ENCODE measurements at regions not wholly inside any gene's neighbourhood (a gene's known extent, or its start where the extent isn't known, plus 50 kb on each side); places are given as distances from the start of the nearest gene placed in this dataset.
"Not testable (repeated sequence)": the region's sequence is repeated elsewhere in the genome, so short reads cannot be mapped to it uniquely, and the experiment has no call there.

- TF ChIP-seq, protein P1, sequence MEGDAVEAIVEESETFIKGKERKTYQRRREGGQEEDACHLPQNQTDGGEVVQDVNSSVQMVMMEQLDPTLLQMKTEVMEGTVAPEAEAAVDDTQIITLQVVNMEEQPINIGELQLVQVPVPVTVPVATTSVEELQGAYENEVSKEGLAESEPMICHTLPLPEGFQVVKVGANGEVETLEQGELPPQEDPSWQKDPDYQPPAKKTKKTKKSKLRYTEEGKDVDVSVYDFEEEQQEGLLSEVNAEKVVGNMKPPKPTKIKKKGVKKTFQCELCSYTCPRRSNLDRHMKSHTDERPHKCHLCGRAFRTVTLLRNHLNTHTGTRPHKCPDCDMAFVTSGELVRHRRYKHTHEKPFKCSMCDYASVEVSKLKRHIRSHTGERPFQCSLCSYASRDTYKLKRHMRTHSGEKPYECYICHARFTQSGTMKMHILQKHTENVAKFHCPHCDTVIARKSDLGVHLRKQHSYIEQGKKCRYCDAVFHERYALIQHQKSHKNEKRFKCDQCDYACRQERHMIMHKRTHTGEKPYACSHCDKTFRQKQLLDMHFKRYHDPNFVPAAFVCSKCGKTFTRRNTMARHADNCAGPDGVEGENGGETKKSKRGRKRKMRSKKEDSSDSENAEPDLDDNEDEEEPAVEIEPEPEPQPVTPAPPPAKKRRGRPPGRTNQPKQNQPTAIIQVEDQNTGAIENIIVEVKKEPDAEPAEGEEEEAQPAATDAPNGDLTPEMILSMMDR (conservative IDR thresholded peaks at IDR 0.05; ENCODE audit: low read depth, low read length) = peak; percentile 85
- DNase-seq (ENCODE audit: low read depth) = peak; percentile 98
- no peak overlapping the region for H3K4me3 ChIP-seq (ENCODE audit: low read depth, low read length)
Measured at GRCh38 chr6:3977875-3978711, 100.8 kb downstream of the FAM217A start.

DNA sequence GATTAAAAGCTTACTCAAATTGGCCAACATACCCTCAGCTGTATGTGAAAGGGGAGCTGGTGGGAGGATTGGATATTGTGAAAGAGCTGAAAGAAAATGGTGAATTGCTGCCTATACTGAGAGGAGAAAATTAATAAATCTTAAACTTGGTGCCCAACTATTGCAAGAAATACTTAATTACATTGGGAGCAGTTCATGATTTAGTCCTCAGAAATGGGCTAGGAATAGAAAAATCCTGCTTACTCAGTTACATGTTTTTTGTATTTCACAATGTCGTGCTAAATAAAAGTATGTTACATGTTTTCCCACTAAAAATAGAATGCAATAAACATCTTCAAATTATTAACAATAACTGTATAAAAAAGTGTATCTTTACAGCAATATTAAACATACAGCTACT, 100.0 kb downstream of the FAM217A start:
- DNase-seq (ENCODE audit: low read depth); H3K4me3 ChIP-seq (ENCODE audit: low read depth, low read length): not testable (repeated sequence)

- no peak for DNase-seq (ENCODE audit: low read depth)
- H3K4me3 ChIP-seq (ENCODE audit: low read depth, low read length) = no peak overlapping the region
- TF ChIP-seq, protein P1 (conservative IDR thresholded peaks at IDR 0.05; ENCODE audit: low read depth, low read length) = no peak
Measured at GRCh38 chr6:3981917-3982316, 97.0 kb downstream of the FAM217A start.

DNA sequence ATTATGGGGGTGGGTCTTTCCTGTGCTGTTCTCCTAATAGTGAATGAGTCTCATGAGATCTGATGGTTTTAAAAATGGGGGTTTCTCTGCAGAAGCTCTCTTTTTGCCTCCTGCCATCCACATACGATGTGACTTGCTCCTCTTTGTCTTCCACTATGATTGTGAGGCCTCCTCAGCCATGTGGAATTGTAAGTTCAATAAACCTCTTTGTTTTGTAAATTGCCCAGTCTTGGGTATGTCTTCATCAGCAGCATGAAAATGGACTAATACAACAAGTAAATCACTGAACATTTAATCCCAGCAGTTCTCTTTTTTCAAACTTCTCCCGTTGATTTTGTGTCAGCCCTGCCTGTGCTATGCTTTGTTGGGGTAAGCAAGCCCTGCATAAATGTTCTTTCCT, 95.2 kb downstream of the FAM217A start:
- TF ChIP-seq, protein P1 (conservative IDR thresholded peaks at IDR 0.05; ENCODE audit: low read depth, low read length) = no peak
- DNase-seq (ENCODE audit: low read depth) = no peak
- H3K4me3 ChIP-seq (ENCODE audit: low read depth, low read length) = no peak overlapping the region

GRCh38 chr6:3984494-3984893, 94.4 kb downstream of the FAM217A start:
- DNase-seq (ENCODE audit: low read depth) = no peak
- TF ChIP-seq, protein P1 (conservative IDR thresholded peaks at IDR 0.05; ENCODE audit: low read depth, low read length) = no peak

GRCh38 chr6:3986241-3986640, 92.7 kb downstream of the FAM217A start:
- no peak for DNase-seq (ENCODE audit: low read depth)
- no peak overlapping the region for H3K4me3 ChIP-seq (ENCODE audit: low read depth, low read length)
- TF ChIP-seq, protein P1 (conservative IDR thresholded peaks at IDR 0.05; ENCODE audit: low read depth, low read length) = no peak

More at GRCh38 chr6:3984494-3984893, 94.4 kb downstream of the FAM217A start:
- H3K4me3 ChIP-seq (ENCODE audit: low read depth, low read length) = no peak overlapping the region

DNA sequence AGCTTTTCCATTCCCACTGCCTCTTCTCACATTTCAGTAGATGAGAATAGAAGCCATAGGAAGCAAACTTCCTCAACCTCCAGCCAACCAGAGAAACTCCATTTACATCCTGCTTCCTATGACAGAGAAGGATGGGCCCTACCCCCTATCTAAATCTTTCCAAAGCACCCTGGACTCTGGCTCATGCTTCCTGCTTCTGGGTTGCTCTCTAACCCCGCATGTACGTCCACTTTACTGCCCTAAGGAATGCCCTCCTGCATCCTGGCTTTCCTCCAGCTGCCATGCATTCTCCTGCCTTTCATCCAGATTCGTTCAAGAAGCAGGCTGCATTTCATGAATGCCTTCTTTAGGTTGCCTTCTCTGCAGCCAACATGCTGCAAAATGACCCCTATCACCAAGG, 91.9 kb downstream of the FAM217A start:
- DNase-seq (ENCODE audit: low read depth) = peak; percentile 45
- no peak overlapping the region for H3K4me3 ChIP-seq (ENCODE audit: low read depth, low read length)
- TF ChIP-seq, protein P1 (conservative IDR thresholded peaks at IDR 0.05; ENCODE audit: low read depth, low read length) = no peak

All from choroid plexus epithelial cell (primary cell).